H4 (cell line): ENCODE measurements at regions not wholly inside any gene's neighbourhood (a gene's known extent, or its start where the extent isn't known, plus 50 kb on each side); places are given as distances from the start of the nearest gene placed in this dataset.

Experiments used
- DNase-seq: peaks from one replicate; pipeline ENCODE4 v3.0.0-alpha.2; 2015; ENCODE audit warnings: low spot score

DNA sequence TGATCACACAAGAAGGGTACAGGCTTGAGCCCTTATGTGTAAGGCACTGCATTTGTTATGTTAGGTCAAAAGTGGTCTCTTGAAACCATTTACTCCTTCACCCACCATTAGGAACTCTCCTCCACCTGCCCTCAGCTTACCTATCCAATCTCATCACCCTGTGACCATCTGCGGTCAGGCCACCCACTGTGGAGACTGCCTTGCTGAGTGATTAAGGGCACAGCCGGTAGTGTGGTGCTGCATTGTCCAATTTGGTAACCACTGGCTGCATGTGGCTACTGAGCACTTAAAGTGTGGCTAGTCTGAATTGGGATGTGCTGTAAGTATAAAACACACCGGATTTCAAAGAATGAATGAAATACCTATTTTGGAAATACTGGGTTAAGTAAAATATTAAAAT, 177.1 kb upstream of the PARP11 start:
- no peak for DNase-seq

DNA sequence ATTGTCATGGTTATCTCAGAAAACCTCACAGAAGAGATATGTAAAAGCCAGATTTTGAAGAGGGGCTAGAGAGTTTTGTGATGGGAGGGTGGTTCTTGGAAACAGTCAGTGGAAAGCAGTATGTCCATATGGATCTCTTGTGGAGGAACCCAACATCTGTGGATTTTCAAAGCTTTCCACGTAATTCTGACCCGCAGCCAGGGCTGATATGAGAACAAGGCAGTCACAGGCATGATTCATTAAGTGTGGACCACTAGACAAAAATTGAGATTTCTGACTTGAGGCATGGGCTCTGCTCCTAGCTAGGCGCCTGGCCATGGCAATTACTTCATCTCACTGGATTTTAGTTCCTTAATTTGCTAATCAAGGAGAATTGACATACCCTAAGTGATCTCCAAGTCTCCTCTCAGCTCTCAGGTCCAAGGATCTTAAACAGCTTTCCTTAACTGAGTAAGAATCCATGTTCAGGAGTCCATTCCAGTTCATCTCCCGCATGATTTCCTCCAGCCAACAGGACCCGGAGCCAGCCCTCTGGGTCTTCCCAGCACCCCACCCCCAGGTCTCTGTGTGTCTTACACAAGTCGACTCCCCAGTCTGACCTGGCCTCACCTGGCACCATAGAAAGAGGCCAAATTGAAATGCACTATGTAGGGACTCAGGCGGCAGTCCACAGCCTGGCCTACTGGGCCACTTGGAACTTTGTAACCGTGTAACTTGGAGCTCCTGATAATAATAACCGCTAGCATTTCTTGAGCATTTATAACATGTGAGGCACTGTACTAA, 176.3 kb upstream of the PARP11 start:
- no peak for DNase-seq

DNA sequence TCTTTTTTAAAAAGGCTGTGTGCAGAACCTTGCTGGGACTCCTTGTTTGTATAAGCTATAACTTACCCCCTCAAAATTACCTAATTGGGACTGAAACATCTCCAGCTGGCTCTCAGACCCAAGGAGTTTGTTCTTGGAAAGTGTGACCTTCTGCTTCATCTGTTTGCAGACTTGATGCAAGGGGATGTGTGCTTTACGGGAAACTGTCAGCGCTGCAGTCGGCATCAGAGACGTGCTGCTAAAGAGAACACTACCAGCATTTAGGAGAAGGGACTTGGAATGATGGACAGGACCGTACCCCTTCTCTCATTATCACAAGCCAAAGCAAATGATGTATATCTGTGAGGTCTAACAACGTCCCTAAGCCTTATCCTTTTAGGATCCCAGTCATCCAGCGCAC, 174.2 kb upstream of the PARP11 start:
- DNase-seq = no peak

DNA sequence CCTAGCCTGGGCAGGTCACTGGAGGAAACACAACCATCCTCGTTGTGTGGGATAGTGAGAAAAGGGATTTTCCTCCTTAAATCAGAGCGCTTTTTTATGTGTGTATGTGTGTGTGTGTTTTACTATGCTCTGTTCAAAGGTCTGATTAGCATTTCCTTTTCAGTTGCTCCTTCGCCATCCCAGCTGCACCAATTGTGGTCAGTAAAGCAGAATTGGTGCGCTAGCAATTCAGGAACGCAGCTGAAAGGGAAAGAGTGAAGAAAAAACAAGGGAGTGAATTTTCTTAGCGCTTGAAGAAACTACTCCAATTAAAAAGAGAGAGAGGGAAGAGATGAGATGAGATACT, 173.3 kb upstream of the PARP11 start:
- DNase-seq = no peak

DNA sequence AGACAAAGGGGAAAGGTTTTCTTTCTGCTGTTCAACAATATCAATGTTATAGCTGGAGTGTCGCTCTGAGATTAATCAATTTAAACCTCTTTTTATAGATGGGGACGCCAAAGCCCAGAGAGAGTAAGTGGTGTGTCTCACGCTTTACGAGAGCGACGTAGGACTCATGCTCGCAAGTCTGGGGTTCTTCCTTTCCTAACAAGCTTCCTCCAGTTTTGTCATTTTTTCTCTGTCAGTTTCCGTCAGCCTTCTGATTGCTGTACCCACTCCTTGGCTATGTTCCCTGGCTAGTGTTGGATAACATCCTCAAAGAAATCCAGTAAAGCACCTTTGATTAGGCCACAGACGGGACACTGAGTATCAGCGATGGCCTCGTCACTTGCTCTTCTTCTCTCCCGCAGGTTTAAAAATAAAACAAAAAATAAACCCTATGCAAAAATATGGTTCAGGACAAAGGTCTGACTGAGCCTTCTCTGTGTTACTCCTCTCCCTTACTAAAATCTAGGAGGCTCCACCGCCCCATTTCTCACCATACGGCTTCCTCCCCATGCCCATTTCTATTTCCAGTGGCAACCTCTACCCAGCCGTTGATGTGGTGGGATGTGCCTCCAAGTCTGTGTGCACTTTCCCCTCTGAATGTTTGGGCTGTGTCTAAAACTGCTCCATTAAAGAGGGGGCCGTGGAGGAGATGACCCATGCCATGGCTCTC, 172.7 kb upstream of the PARP11 start:
- DNase-seq = no peak

DNA sequence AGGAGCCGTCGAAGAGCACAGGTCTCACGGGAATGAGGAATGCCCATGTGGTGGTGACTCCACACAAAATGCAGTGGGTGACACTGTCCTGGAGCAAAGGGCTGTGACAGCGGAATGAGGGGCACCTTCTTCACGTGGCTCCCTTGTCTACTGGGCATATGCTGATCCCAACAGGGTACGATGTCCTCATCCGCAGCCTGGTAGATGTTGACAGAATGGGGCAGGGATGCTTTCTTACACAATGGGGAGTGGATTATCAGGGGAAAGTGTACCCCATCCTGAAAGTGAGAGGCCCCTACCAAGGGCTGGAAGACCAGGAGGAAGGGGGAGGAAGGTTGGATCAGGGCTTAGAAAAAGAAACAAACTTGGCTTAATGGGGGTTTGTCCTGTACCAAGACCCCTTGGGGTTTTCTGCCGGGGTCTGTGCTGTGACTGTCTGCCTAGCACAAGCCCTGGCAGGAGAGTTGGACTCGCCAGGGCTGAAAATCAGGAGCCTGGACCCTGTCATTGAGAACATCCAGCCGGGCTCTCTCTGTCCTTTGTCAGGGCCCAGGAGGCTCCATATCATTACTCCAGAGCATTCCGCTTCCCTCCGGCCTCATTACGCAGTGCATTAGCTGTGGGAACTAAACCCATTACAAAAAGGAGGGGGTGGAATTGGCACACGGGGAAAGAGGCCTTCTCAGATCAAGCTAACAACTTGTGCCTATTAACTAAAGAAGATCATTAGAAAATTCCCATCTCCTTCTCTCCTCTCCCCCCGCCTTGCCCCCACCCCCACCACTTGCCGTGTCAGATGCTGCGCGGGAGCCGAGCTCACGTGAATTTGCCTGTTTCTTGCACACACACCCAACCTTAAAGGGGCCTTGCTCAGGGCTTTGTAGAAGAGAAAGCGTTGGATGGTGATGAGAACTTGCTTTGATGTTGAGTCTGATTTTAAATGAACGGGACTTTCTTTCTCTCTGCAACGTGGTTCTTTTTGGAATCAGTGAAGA, 171.8 kb upstream of the PARP11 start:
- DNase-seq = no peak

DNA sequence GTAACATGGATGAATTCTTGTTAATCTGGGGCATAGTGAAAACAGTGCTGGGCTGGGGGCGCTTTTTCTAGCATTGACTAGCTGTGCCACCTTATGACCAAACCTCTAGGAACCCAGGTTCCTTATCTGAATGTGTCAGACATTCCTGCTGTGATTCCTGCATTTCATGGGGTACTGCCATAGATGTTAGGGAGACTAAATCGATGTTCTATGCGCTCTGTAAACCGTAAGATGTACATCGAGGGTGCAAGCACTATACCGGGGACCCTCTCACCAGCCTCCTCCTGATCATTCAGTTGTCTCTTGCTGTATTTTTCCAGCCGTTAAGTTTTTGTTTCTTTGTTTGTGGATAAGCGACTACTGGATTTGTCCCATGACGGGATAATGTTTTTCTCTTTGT, 170.9 kb upstream of the PARP11 start:
- DNase-seq = no peak

DNA sequence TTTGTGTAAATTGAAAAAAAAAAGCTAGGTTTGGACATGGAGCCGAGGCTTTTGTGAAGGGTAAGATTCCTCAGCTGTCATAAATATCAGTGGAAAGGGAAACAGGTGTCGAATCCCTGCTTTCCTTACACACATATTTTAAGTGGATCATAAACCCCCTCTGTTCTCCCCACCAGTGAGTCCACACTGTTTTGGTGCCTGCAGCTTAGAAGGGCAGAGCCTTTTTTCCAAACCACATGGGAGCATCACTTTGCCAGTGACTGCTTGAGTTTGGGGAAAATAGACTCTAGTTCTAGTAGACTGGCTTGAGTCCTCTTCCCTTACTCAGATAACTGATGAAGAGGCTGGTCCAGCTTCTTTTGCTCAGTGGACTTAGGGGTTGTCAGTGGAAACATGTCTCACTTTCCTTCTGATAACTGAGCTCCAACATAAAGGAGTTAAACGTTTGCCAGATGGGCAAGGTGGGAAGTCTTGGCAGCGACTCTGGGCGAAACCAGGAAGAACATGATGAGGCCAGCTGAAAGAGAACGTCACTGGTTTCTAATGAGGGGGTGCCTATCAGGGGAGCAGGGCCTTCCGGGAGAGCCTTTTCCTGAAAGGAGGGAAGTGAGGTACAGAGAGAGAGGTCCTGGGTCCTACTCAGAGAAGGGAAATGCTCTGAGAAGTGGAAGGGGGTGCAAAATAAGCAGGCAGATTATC, 168.1 kb upstream of the PARP11 start:
- no peak for DNase-seq

DNA sequence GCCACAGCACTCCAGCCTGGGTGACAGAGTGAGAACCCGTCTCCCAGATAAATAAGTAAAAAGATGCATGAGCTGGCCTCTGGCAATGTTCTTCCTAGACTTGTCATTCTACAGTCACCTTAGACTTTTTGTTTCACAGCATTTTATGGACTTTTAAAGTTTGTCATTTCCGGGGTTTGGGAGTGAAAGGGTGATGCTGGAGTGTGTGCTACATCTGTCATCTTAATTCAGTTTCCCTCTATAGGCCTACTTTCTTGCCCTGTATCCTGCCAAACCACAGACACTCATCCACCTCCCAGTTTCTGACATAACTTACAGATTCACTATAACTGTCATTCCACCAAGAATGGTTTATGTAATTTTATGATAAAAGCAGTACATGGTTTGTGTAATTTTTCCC, 166.7 kb upstream of the PARP11 start:
- no peak for DNase-seq

DNA sequence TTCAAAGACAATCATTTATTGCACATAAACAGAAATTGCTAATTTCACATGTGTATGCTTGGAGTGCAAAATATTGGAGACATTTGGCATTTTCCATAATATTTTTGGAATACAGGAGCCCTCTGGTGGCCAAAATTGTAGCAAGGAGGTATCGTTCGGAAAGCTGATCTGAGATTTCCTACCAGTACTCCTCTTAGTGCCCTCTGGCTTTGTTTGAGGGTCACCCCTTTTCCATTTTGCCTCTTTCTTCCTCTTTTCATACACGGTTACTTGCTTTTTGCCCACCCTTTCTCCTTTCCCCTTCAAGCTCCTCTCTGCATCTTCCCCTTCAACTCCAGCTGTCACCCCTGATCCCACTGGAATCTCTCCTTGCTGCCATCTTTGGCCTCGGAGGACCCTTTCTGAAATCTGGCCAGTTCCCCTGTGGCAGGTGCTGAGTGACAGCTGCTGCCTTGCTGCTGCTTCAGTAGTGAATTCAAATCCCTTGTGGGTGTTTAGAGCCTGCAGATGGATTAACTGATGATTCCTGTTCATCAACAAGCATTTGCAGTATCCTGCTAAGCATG, 164.6 kb upstream of the PARP11 start:
- no peak for DNase-seq

DNA sequence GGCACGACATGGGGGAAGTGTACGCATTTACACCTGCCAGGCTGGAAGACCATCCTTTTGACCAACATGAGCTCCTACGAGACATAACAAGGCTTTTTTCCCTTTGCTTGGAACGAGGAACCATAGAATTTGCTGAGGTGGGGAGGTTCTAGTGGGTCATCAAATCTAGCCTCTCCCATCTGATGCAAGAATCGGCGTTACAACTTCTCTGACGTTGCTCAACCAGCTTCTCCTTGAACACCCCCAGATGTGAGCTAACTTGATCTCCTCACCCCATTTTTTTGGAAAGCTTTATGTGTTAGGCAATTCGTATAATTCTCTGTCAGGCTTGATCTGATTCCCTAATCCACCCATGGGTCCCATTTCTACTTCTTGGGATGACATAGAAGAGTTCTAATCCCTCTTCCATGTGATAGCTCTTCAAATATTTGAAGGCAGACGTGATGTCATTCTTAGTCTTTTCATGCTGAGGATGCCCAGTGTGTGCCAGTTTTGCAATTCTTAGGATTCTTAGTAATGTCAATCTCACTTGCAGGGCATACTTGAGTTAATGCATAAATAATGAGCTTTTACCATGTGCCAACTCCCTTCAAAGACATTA, 163.6 kb upstream of the PARP11 start:
- DNase-seq = no peak

DNA sequence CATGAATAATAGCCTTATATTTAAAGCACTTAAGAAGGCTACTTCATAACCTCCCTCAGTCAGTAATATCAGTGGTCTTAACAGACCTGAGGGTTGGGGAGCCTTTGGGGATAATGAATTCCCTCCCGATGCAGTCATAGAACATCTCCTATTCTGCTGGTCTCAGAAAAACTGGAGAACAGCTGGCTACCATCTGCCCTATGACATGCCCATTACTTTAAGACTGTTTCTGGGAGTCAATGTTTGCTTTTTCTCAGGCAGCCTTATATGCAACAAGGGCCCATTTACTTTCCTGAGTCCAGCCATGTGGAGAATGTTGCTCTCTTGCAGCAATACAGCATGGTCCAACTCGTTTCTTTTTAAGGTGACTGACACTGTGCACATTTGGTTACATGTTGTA, 161.7 kb upstream of the PARP11 start:
- no peak for DNase-seq

DNA sequence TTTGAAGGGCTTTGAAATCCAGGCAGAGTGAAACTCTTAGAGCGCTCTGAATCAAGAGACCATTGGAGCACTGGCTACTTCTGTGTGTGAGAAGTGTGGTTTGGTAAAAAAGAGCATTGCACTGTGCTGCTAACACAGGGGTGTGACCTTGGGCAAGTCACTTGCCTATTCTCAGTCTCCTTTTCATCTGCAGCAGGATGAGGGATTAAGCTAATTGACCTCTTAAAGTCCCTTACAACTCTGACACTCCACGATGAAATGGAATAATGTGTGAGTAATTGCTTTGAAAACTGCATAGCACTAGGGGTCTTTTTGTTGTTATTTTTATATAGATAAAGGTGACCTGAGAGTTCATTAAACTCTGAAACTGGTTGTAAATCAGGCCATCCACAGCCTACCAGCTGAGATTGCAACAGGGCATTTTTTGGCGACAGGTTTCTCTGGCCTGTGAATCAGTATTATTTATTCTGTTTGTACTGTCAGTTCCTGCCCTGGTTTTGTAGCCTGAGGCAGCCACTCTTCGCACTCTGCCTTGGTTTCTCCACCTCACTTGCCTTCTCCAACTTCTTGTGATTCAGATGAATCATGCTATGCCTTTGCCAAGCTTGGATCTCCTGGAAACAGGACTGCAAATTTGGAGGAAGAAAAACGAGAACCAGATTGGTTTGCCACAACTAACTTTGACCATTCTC, 159.9 kb upstream of the PARP11 start:
- no peak for DNase-seq

DNA sequence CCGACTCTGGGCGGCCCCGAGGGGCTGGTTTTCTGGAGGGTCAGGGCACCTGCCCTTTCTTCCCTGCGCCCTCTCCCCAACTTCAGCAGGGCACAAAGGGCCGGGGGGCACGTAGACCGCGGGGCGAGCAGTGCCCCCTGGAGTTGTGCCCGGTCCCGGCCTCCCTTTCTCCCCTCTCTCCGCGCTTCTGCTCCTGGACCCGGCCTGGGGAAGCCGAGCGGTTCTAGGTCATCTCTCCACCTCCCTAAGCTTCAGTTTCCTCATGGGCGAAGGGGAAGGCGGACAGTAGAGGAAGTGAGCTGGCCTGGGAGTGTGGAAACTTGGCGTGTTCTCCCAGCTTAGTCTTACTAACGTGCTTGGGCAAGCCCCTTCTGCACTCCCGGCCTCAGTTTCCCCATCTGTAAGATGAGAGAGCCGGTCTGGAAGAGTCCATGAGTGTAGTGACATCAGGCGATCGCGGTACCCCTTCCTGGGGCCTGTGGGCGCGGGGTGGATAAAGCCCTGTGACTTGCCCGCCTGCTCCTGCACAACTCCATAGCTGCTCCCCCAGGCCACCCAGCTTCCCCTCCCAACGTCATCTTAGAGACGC, 158.6 kb upstream of the PARP11 start:
- no peak for DNase-seq

DNA sequence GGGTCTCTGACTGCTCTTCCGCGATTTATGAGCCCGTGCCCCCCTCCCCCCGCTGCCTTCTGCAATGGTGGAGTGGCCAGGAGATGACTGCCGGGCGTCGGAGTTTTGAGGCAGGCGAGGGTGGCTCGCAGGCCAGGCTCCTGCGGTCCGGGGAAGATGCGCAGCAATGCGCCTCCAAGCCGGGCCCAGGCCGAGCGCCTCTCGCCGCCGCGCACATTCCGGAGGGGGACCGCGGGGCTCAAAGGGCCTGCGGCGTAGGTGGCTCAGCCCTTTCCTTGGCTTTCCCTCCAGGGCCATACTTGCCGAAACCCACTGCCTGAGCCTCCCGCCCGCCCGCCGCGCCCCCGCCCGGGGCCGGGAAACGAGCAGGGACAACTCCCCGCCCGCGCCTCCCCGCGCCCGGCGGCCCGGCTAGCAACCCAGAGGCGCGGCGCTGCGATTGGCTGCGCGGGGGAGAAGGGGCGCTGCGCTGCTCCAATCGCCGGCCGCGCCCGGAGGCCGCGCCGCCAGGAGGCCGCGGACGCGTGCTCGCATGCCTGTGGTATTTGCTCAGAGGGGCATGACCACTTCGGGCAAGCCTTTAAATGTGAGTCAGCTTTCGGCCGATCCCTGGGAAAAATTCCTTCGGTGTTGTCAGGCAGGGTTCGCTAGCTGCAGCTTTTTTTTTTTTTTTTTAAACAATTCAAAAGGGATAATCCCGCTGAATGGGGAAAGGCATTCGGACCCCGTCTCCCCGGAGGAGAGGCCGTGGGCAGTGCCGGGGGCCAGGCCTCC, 157.9 kb upstream of the PARP11 start:
- peak; percentile 98 for DNase-seq

DNA sequence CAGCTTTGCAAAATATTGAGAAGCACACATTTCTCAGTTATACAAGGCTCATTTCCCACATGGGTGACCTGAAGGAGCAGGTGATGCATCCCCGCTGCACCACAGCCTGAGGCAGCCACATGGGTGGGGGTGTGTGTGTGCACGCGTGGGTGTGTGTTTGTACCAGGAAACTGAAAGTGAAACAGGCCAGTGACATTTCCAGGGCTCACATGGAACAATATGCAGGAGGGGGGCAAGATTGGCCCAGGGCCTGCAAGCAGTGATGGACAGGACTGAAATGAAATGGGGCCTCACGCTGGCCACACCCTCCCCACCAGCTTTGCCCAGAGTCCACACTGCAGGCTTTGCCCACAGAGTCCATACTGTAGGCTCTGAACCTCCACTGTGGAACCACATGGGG, 154.2 kb upstream of the PARP11 start:
- DNase-seq = peak; percentile 44

DNA sequence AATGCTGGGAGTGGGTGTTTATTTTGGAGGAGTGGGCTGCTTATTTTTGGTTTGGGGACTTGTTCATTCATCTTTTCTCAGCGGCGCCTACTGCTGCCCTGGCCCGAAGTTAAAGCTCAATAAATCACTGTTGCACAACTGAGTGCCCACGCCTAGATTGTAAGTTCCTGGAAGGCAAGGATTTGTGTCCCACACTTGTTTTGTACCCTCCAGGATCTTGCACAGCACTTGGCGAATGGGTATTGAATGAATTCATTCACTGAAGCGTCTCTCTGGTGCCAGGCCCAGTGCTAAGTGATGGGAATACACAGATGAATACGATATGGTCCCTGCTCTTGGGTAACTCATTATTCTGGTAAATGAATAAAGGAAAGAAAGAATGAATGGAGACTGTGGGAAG, 153.3 kb upstream of the PARP11 start:
- DNase-seq = no peak

DNA sequence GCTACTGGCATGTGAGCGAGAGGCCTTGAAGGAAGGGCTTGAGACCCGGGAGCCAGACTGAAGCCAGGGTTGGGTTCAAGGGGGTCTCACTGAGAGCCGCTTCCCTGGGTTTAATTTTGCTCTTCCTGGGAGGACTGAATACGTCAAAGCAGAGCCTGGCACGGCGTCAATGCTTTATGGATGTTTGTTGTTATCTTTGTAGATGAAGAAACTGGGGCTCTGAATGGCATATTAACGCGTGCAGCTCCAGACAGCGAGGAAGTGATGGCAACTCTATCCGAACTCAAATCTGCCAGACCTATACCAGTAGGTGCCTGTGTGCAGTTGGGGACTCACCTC, 152.8 kb upstream of the PARP11 start:
- no peak for DNase-seq
